ENCODE measurements at regions not wholly inside any gene's neighbourhood (a gene's known extent, or its start where the extent isn't known, plus 50 kb on each side); places are given as distances from the start of the nearest gene placed in this dataset.

DNA sequence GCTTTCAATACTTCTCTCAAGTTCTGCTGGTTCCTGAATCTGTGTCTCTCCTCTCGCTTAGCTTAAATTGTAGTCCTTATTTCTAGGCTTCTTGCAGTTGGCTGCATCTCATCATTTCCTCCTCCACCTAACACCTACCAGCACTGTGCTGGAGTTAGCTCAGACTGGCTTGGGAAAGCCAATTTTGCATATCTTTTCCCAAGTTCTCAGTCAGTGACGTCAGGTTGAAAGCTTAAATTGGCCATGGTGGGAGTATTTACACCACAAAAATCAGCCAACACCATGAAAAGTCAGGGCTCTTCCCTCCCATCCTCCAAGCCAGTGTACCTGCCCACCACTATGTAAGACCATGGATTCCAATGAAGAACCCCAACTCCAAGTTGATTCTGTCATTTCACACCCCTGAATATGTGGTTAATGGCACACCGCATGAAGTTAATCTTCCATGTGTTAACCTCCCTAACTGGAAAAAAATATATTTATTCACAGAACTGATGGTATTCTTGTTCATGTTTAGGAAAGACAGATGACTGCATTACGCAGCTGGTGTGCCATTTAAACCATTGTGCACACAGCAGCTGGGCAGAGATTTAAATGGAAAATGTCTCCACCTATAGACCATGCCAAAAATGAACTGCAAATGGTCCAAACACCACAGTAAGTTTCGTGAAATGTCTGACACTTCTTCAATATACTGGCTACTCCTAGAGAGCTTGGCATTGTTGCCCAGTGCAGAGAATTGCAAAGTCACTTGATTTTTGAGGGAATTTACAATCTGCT is 274.1 kb upstream of the MAP3K7 start:
- no peak for TF ChIP-seq POLR2AphosphoS5 (IDR thresholded peaks at IDR 0.05)
- TF ChIP-seq, protein P1, sequence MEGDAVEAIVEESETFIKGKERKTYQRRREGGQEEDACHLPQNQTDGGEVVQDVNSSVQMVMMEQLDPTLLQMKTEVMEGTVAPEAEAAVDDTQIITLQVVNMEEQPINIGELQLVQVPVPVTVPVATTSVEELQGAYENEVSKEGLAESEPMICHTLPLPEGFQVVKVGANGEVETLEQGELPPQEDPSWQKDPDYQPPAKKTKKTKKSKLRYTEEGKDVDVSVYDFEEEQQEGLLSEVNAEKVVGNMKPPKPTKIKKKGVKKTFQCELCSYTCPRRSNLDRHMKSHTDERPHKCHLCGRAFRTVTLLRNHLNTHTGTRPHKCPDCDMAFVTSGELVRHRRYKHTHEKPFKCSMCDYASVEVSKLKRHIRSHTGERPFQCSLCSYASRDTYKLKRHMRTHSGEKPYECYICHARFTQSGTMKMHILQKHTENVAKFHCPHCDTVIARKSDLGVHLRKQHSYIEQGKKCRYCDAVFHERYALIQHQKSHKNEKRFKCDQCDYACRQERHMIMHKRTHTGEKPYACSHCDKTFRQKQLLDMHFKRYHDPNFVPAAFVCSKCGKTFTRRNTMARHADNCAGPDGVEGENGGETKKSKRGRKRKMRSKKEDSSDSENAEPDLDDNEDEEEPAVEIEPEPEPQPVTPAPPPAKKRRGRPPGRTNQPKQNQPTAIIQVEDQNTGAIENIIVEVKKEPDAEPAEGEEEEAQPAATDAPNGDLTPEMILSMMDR (IDR thresholded peaks at IDR 0.05; ENCODE audit: poor library complexity, severe bottlenecking), result no peak
